GM13976 (cell line): ENCODE measurements at regions not wholly inside any gene's neighbourhood (a gene's known extent, or its start where the extent isn't known, plus 50 kb on each side); places are given as distances from the start of the nearest gene placed in this dataset.
"Not testable (repeated sequence)": the region's sequence is repeated elsewhere in the genome, so short reads cannot be mapped to it uniquely, and the experiment has no call there.

ENCODE experiments used
- DNase-seq: peaks from one replicate; pipeline ENCODE4 v3.0.0; 2012; ENCODE audit warnings: low spot score
- in situ Hi-C: fragments of 300-500 bp; cut with MboI; formaldehyde crosslinking; loops from one replicate; pipeline ENCODE4 v1.12.0; 2022; ENCODE audit warnings: low sequenced_read_pairs, mixed read lengths, inconsistent platforms; ENCODE audit not compliant: unreplicated experiment
- TF ChIP-seq, protein P1 (sequence below): IDR thresholded peaks from 2 replicates; pipeline ENCODE4 v1.5.1; 2012; ENCODE audit warnings: borderline replicate concordance, mild to moderate bottlenecking; ENCODE audit not compliant: insufficient read depth; ENCODE audit errors: extremely low read depth, missing control alignments, control extremely low read depth

DNA sequence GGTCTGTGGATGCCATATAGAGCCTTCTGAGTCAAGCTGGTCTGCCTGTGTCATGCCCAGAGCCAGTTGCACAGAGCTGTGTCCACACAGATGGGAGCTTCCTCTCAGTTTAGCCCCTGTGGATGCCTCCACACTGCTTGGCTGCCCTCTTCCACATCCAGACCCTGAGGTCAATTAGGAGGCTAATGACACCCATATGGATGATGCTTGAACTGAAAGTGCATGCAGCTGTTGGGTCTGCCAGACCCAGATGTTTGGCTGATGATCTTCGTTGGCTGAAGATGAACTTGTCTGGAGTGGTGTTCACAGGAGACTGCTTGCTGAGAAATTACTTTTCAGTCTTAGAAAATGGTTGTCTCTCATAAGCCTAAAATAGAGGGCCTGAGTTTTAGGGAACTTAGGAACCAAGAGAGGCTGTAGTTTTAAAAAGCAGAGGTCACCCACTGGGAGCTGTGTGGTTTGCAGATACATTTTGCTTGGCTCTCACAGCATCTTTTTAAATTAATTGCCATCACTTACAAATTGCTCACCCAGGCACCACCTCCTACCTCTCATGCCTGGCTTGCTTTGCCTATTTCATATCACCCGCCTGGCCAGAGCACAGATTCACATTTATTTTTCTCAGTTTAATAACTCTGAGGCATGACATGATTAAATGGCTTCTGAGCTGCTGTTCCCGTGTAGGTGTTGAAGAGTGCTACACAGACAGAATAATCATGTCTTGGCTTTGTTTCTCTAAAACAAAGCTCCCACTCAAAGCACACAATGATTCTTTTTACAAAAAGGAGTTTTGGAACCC, 176.1 kb downstream of the MINAR1 start:
- in situ Hi-C loops, result no loop called here
- no peak for DNase-seq
- TF ChIP-seq, protein P1, sequence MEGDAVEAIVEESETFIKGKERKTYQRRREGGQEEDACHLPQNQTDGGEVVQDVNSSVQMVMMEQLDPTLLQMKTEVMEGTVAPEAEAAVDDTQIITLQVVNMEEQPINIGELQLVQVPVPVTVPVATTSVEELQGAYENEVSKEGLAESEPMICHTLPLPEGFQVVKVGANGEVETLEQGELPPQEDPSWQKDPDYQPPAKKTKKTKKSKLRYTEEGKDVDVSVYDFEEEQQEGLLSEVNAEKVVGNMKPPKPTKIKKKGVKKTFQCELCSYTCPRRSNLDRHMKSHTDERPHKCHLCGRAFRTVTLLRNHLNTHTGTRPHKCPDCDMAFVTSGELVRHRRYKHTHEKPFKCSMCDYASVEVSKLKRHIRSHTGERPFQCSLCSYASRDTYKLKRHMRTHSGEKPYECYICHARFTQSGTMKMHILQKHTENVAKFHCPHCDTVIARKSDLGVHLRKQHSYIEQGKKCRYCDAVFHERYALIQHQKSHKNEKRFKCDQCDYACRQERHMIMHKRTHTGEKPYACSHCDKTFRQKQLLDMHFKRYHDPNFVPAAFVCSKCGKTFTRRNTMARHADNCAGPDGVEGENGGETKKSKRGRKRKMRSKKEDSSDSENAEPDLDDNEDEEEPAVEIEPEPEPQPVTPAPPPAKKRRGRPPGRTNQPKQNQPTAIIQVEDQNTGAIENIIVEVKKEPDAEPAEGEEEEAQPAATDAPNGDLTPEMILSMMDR, result no peak

DNA sequence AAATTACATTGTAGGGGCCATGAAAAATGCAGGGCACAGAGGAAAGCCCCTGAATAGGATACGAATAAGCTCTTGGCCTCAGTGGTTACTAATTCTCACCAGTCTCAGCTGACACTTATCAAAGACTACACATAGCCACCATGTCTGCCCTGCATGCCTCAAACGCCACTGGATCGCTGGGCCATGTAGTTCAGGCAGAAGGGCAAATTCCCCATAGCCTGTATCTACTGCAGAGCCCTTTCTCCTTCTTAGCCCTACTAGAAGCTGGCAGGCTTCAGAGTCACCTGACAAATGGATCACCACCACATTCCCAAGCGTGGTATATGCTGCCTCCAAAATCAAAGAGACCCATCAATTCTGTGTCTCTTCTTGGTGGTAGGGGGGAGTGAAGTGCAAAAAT, 177.4 kb downstream of the MINAR1 start:
- no peak for DNase-seq
- in situ Hi-C loops, result no loop called here
- TF ChIP-seq, protein P1, result no peak

DNA sequence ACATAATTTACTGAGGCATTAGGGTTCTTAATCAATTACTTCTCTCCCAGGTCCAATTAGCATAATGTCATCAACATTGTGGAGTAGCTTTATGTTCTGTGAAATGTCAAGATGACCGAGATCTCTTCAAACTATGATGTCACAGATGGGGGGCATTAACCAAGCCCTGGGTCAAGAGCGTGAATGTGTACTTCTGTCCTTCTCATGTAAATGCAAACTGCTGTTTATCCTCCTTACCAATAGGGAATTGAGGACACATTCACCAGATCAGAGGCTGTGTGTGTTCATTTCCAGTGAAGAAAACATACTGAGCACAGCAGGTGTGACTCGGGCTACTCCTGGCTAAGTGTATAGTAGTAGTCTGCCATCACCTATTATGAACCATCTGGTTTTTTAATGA, 177.9 kb downstream of the MINAR1 start:
- TF ChIP-seq, protein P1, result no peak
- in situ Hi-C loops, result no loop called here
- no peak for DNase-seq

DNA sequence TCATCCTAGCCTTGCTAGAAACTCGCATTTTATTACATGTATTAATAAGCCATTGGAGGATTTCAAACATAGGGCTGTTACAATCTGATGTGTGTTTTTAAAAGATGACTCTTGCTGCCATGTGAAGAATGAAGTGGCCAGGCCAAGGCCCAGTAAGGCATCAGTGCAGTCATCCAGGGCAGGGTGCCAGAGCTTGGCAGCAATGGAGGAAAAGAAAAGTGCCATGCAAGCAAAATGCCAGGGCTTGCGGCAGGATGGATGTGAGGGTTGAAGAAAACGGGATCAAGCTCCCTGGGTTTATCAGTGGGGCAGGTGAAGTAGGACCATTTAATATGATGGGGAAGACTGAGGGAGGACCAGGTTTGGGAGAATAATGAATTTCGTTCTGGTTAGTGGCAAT, 183.6 kb downstream of the MINAR1 start:
- TF ChIP-seq, protein P1, result no peak
- no peak for DNase-seq
- in situ Hi-C loops, result no loop called here

DNA sequence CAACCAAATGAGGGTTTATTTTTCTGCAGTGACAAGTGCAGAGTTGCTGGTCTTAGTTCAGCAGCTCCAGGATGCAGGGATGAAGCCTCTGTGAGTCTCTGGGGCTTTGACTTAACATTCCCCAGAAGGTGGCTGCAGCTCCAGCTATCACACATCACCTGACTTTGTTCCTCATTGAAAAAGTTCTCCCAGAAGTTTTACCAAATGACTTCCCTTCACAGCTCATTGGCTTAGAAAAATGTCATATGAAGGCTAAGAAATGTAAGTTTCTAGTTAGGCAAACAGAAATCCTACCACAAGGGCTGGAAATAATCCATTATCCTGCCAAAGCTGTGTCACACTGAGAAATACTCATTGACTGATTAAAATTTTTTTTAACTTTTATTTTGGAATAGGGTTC, 184.9 kb downstream of the MINAR1 start:
- no peak for DNase-seq
- TF ChIP-seq, protein P1, result no peak
- in situ Hi-C loops, result no loop called here

DNA sequence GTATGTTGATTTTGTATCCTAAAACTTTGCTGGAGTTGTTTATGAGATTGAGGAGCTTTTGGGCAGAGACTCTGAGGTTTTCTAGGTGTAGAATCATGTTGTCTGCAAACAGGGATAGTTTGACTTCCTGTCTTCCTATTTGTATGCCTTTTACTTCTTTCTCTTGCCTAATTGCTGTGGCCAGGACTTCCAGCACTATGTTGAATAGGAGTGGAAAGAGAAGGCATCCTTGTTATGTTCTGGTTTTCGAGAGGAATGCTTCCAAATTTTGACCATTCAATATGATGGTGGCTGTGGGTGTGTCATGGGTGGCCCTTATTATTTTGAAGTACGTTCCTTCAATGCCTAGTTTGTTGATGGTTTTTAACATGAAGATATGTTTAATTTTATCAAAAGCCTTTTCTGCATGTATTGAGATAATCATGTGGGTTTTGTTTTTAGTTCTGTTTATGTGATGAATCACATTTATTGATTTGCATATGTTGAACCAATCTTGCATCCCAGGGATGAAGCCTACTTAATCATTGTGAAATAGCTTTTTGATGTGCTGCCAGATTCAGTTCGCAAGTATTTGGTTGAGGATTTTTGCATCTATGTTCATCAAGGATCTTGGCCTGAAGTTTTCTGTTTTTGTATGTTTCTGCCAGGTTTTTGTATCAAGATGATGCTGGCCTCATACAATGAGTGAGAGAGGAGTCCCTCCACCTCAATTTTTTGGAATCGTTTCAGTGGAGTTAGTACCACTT, 188.1 kb downstream of the MINAR1 start:
- TF ChIP-seq, protein P1, result no peak
- in situ Hi-C loops, result no loop called here
- no peak for DNase-seq

DNA sequence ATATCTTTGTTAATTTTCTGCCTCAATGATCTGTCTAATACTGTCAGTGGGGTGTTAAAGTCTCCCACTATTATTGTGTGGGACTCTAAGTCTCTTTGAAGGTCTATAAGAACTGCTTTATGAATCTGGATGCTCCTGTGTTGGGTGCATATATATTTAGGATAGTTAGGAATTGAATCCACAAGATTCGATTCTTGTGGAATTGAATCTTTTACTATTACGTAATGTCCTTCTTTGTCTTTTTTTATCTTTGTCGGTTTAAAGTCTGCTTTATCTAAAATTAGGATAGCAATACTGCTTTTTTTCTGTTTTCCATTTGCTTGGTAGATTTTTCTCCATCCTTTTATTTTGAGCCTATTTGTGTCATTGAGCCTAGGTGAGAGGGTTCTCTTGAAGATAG, 189.7 kb downstream of the MINAR1 start:
- in situ Hi-C loops, DNase-seq: not testable (repeated sequence)
